Kidney (tissue), 13 donors: ENCODE measurements at regions not wholly inside any gene's neighbourhood (a gene's known extent, or its start where the extent isn't known, plus 50 kb on each side); places are given as distances from the start of the nearest gene placed in this dataset.

Source experiments
- DNase-seq, 5 donors: peaks; one replicate each; pipeline ENCODE4 v3.0.0-alpha.2; 2013 to 2020
- FAIRE-seq: peaks from 2 replicates; lab custom pipeline; 2012; peaks lifted over from hg19 to GRCh38; lab: Jason Lieb, UNC
- H3K27ac ChIP-seq, 2 donors: one replicate each; pipeline ENCODE4 v1.7.0; 2013; ENCODE audit warnings: low read depth in 2 of 2, low read length in 2 of 2, inconsistent platforms in 1 of 2
- H3K27me3 ChIP-seq: one replicate; pipeline ENCODE4 v1.7.1; 2013; ENCODE audit warnings: low read length, inconsistent platforms; ENCODE audit not compliant: control insufficient read depth, insufficient read depth
- H3K36me3 ChIP-seq, 3 donors: one replicate each; pipeline versions ENCODE4 v1.7.0 to v1.7.1; 2013; ENCODE audit warnings: low read length in 3 of 3, control low read depth in 1 of 3, inconsistent platforms in 1 of 3; ENCODE audit not compliant: insufficient read depth in 3 of 3, control insufficient read depth in 2 of 3
- H3K4me1 ChIP-seq, 3 donors: one replicate each; pipeline versions ENCODE4 v1.7.0 to v1.7.1; 2013; ENCODE audit warnings: low read length in 3 of 3, inconsistent platforms in 1 of 3, low read depth in 1 of 3; ENCODE audit not compliant: control insufficient read depth in 2 of 3, insufficient read depth in 2 of 3
- H3K4me3 ChIP-seq, 3 donors: one replicate each; pipeline versions ENCODE4 v1.7.0 to v1.8.1; 2013; ENCODE audit warnings: low read length in 3 of 3, control low read depth in 1 of 3, inconsistent platforms in 1 of 3
- H3K9ac ChIP-seq, 3 donors: one replicate each; pipeline versions ENCODE4 v1.7.0 to v1.7.1; 2013; ENCODE audit warnings: low read length in 3 of 3, control low read depth in 1 of 3, inconsistent platforms in 1 of 3
- H3K9me3 ChIP-seq, 3 donors: one replicate each; pipeline versions ENCODE4 v1.7.0 to v1.7.1; 2013; ENCODE audit warnings: low read length in 3 of 3, control low read depth in 1 of 3, inconsistent platforms in 1 of 3; ENCODE audit not compliant: control insufficient read depth in 2 of 3, insufficient read depth in 1 of 3
- CTCF ChIP-seq: IDR thresholded peaks from 3 replicates; pipeline ENCODE4 v1.5.1; 2012; ENCODE audit warnings: mild to moderate bottlenecking, moderate library complexity, borderline replicate concordance; ENCODE audit not compliant: insufficient read depth; ENCODE audit errors: extremely low read depth
- intact Hi-C: fragments of 100-400 bp; cut with DNase I; formaldehyde crosslinking; loops from one replicate; pipeline ENCODE4 v1.11.1; 2022
- donor health status: control.
- donor health status: control.
- donor health status: control.
- donor health status: control.
- donor health status: control.
- donor health status: DM: yes; HTN: yes; CAD: no.
- donor health status: Normal renal cell carcinoma (clear cell type).

DNA sequence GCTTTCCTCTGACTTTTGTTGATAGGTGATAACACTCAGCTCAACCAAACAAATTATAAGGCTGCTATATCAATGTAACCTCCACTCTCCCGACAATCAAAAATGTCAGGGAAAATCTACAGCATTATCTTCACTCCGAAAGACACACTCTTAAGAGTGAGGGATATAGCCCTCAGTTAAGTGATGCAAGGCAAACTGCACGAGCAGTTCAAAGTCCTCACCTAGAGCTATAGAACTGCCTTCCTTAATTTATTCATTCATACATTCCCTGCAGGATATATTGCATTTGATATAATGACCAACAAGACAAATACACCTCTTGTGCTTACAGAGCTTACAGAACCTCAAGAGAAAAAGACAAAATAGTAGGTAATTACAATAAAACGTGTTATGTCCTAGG is 378.1 kb downstream of the ELAVL2 start:
- H3K27me3 ChIP-seq = no peaks in the 10 kb centered on the region
- no peak for DNase-seq
- FAIRE-seq = no peak
- H3K4me3 ChIP-seq = no peak overlapping the region
- no peak overlapping the region for H3K27ac ChIP-seq
- no peaks in the 10 kb centered on the region for H3K36me3 ChIP-seq
- no peak for TF ChIP-seq CTCF
- H3K9me3 ChIP-seq = no peaks in the 10 kb centered on the region
- no peaks in the 10 kb centered on the region for H3K4me1 ChIP-seq
- H3K9ac ChIP-seq = no peak overlapping the region
- intact Hi-C loops = no loop called here

- H3K27ac ChIP-seq = no peak overlapping the region
- FAIRE-seq (no peak), DNase-seq (no peak)
- H3K9me3 ChIP-seq = no peaks in the 10 kb centered on the region
- no peak for TF ChIP-seq CTCF
- no peak overlapping the region for H3K9ac ChIP-seq
- no peaks in the 10 kb centered on the region for H3K4me1 ChIP-seq
- H3K4me3 ChIP-seq = no peak overlapping the region
- no peaks in the 10 kb centered on the region for H3K36me3 ChIP-seq
- intact Hi-C loops = no loop called here
- no peaks in the 10 kb centered on the region for H3K27me3 ChIP-seq
Measured at GRCh38 chr9:23451802-23452418, 374.1 kb downstream of the ELAVL2 start.

- Histone ChIP-seq H3K4me1 (no peaks in the 10 kb centered on the region), H3K36me3 (no peaks in the 10 kb centered on the region), H3K9me3 (no peaks in the 10 kb centered on the region), H3K27me3 (no peaks in the 10 kb centered on the region), H3K4me3 (no peak overlapping the region), H3K27ac (no peak overlapping the region), H3K9ac (no peak overlapping the region)
- no peak for DNase-seq
- TF ChIP-seq CTCF = no peak
- intact Hi-C loops = no loop called here
- FAIRE-seq = no peak
Measured at GRCh38 chr9:23464275-23464674, 361.8 kb downstream of the ELAVL2 start.

GRCh38 chr9:23467276-23467675 is 358.8 kb downstream of the ELAVL2 start:
- Histone ChIP-seq H3K36me3 (no peaks in the 10 kb centered on the region), H3K4me1 (no peaks in the 10 kb centered on the region), H3K27ac (no peak overlapping the region), H3K27me3 (no peaks in the 10 kb centered on the region), H3K4me3 (no peak overlapping the region), H3K9me3 (no peaks in the 10 kb centered on the region), H3K9ac (no peak overlapping the region)
- DNase-seq = no peak
- no peak for TF ChIP-seq CTCF
- intact Hi-C loops = no loop called here
- FAIRE-seq = no peak
